Breast epithelium (tissue), 4 donors: ENCODE measurements at regions not wholly inside any gene's neighbourhood (a gene's known extent, or its start where the extent isn't known, plus 50 kb on each side); places are given as distances from the start of the nearest gene placed in this dataset.

Experiments used
- DNase-seq, 2 donors: peaks; one replicate each; pipeline ENCODE4 v3.0.0-alpha.2; 2019; ENCODE audit warnings: low spot score in 2 of 2
- H3K27ac ChIP-seq, 2 donors: fragments of 200-600 bp; sonication (generic) in 1 of 2; one replicate each; pipeline ENCODE4 v1.5.1; 2016 to 2019; ENCODE audit warnings: mild to moderate bottlenecking in 1 of 2
- H3K27me3 ChIP-seq, 2 donors: fragments of 200-600 bp; sonication (generic) in 1 of 2; one replicate each; pipeline versions ENCODE4 v1.5.1 to v1.6.0; 2017 to 2019; ENCODE audit warnings: control low read depth in 1 of 2, mild to moderate bottlenecking in 1 of 2
- H3K36me3 ChIP-seq: fragments of 200-600 bp; one replicate; pipeline ENCODE4 v1.5.1; 2019
- H3K4me1 ChIP-seq, 2 donors: fragments of 200-600 bp; sonication (generic); one replicate each; pipeline ENCODE4 v1.5.1; 2016 to 2019; ENCODE audit warnings: control low read depth in 1 of 2
- H3K4me3 ChIP-seq, 3 donors: fragments of 200-600 bp; sonication (generic); 1 replicate in 2 of 3; 2 replicates in 1 of 3; pipeline ENCODE4 v1.5.1; 2016 to 2019; ENCODE audit warnings: mild to moderate bottlenecking in 3 of 3, moderate library complexity in 2 of 3
- H3K9me3 ChIP-seq, 2 donors: fragments of 200-600 bp; sonication (generic) in 1 of 2; one replicate each; pipeline ENCODE4 v1.5.1; 2016 to 2019; ENCODE audit warnings: control low read depth in 1 of 2
- CTCF ChIP-seq, 3 donors: fragments of 450-650 bp; IDR thresholded peaks; one replicate each; pipeline ENCODE4 v1.5.1; 2016 to 2017; ENCODE audit warnings: antibody characterized with exemption in 3 of 3, mild to moderate bottlenecking in 3 of 3, moderate library complexity in 3 of 3
- POLR2A ChIP-seq: fragments of 450-650 bp; IDR thresholded peaks from one replicate; pipeline ENCODE4 v1.6.1; 2016; ENCODE audit warnings: antibody characterized with exemption, mild to moderate bottlenecking, moderate library complexity
- POLR2AphosphoS5 ChIP-seq, 3 donors: sonication (generic); formaldehyde crosslinking; IDR thresholded peaks; one replicate each; pipeline ENCODE4 v1.6.1; 2017; ENCODE audit warnings: antibody characterized with exemption in 3 of 3
- intact Hi-C: fragments of 100-400 bp; cut with DNase I; formaldehyde crosslinking; loops from one replicate; pipeline ENCODE4 v1.15.1; 2023; ENCODE audit warnings: low total_unique reads

GRCh38 chr6:125480146-125480545 is 178.4 kb upstream of the HDDC2 start:
- intact Hi-C loops: no loop called here
- TF ChIP-seq CTCF (IDR thresholded peaks at IDR 0.05) (no peak), POLR2AphosphoS5 (IDR thresholded peaks at IDR 0.05) (no peak), POLR2A (no peak)
- no peaks in the 10 kb centered on the region for H3K9me3 ChIP-seq
- no peaks in the 10 kb centered on the region for H3K4me1 ChIP-seq
- no peak overlapping the region for H3K27ac ChIP-seq
- no peaks in the 10 kb centered on the region for H3K36me3 ChIP-seq
- H3K4me3 ChIP-seq: no peak overlapping the region
- DNase-seq: no peak
- no peaks in the 10 kb centered on the region for H3K27me3 ChIP-seq

- no peaks in the 10 kb centered on the region for H3K27me3 ChIP-seq
- H3K36me3 ChIP-seq: no peaks in the 10 kb centered on the region
- H3K4me1 ChIP-seq: no peaks in the 10 kb centered on the region
- no peak for DNase-seq
- no peak overlapping the region for H3K4me3 ChIP-seq
- TF ChIP-seq POLR2A (no peak), CTCF (IDR thresholded peaks at IDR 0.05) (no peak), POLR2AphosphoS5 (IDR thresholded peaks at IDR 0.05) (no peak)
- no peaks in the 10 kb centered on the region for H3K9me3 ChIP-seq
- intact Hi-C loops: no loop called here
- no peak overlapping the region for H3K27ac ChIP-seq
Measured at GRCh38 chr6:125480571-125480970, 178.8 kb upstream of the HDDC2 start.

- no peaks in the 10 kb centered on the region for H3K9me3 ChIP-seq
- no peaks in the 10 kb centered on the region for H3K36me3 ChIP-seq
- intact Hi-C loops: no loop called here
- no peaks in the 10 kb centered on the region for H3K4me1 ChIP-seq
- H3K4me3 ChIP-seq: no peak overlapping the region
- H3K27ac ChIP-seq: no peak overlapping the region
- H3K27me3 ChIP-seq: no peaks in the 10 kb centered on the region
- no peak for DNase-seq
- TF ChIP-seq POLR2AphosphoS5 (IDR thresholded peaks at IDR 0.05) (no peak), CTCF (IDR thresholded peaks at IDR 0.05) (no peak), POLR2A (no peak)
Measured at GRCh38 chr6:125481056-125481455, 179.3 kb upstream of the HDDC2 start.

- H3K36me3 ChIP-seq: no peaks in the 10 kb centered on the region
Measured at GRCh38 chr6:125485757-125486156, 184.0 kb upstream of the HDDC2 start.

GRCh38 chr6:125486881-125487280 is 185.1 kb upstream of the HDDC2 start:
- Histone ChIP-seq H3K36me3 (no peaks in the 10 kb centered on the region), H3K9me3 (no peaks in the 10 kb centered on the region), H3K27me3 (no peaks in the 10 kb centered on the region), H3K4me3 (no peak overlapping the region), H3K4me1 (no peaks in the 10 kb centered on the region), H3K27ac (no peak overlapping the region)
- DNase-seq: no peak
- TF ChIP-seq CTCF (IDR thresholded peaks at IDR 0.05): no peak
- no peak for TF ChIP-seq POLR2A
- no peak for TF ChIP-seq POLR2AphosphoS5 (IDR thresholded peaks at IDR 0.05)
- intact Hi-C loops: no loop called here

More at GRCh38 chr6:125485757-125486156, 184.0 kb upstream of the HDDC2 start:
- no peaks in the 10 kb centered on the region for H3K9me3 ChIP-seq
- H3K27ac ChIP-seq: no peak overlapping the region
- DNase-seq: no peak
- intact Hi-C loops: no loop called here
- H3K4me1 ChIP-seq: no peaks in the 10 kb centered on the region
- no peak overlapping the region for H3K4me3 ChIP-seq
- TF ChIP-seq POLR2AphosphoS5 (IDR thresholded peaks at IDR 0.05): no peak
- no peak for TF ChIP-seq CTCF (IDR thresholded peaks at IDR 0.05)
- no peak for TF ChIP-seq POLR2A
- H3K27me3 ChIP-seq: no peaks in the 10 kb centered on the region
